ENCODE measurements at regions not wholly inside any gene's neighbourhood (a gene's known extent, or its start where the extent isn't known, plus 50 kb on each side); places are given as distances from the start of the nearest gene placed in this dataset.

GRCh38 chr11:92439133-92439532, 214.5 kb downstream of the FAT3 start:
- Histone ChIP-seq H3K36me3 (ENCODE audit: control insufficient read depth in 2 of 4, insufficient read depth in 4 of 4, low read length in 3 of 4) (no peaks in the 10 kb centered on the region), H3K23me2 (ENCODE audit: low read depth, low read length) (no peaks in the 10 kb centered on the region), H2AK5ac (ENCODE audit: low read depth, low read length) (no peak overlapping the region), H3K9ac (replicated peaks in 1 of 4; ENCODE audit: extremely low read depth in 1 of 4, low read depth in 3 of 4, low read length in 3 of 4) (no peak overlapping the region), H4K5ac (ENCODE audit: insufficient read length, low read depth, low read length) (no peak overlapping the region), H4K20me1 (replicated peaks in 1 of 2; ENCODE audit: control insufficient read depth in 1 of 2, insufficient read depth in 2 of 2, low read length in 2 of 2) (no peaks in the 10 kb centered on the region), H2BK5ac (ENCODE audit: low read depth, low read length) (no peak overlapping the region), H3K23ac (ENCODE audit: insufficient read length) (no peak overlapping the region), H3K27ac (ENCODE audit: low read depth, low read length) (no peak overlapping the region), H3K14ac (ENCODE audit: insufficient read length) (no peak overlapping the region), H4K91ac (replicated peaks; ENCODE audit: insufficient read length, low read length) (no peak overlapping the region), H3K4ac (replicated peaks; ENCODE audit: insufficient read length, low read depth, low read length) (no peak overlapping the region), H2BK20ac (ENCODE audit: low read length) (no peak overlapping the region), H3K4me1 (replicated peaks in 1 of 4; ENCODE audit: control insufficient read depth in 3 of 4, insufficient read depth in 4 of 4, low read length in 3 of 4) (peaks cover 3 to 11% (median 7%) of the 10 kb centered on the region in 4 experiments), H3K4me3 (ENCODE audit: extremely low read depth in 1 of 4, insufficient read depth in 2 of 4, low read depth in 3 of 4, low read length in 4 of 4) (no peak overlapping the region), H4K8ac (ENCODE audit: extremely low read depth, insufficient read depth, low read length) (no peak overlapping the region), H3K9me3 (ENCODE audit: insufficient read depth in 2 of 2, low read depth in 1 of 2, low read length in 1 of 2) (no peaks in the 10 kb centered on the region), H3K27me3 (replicated peaks in 1 of 4; ENCODE audit: control insufficient read depth in 3 of 4, extremely low read depth in 1 of 4, insufficient read depth in 3 of 4, low read length in 3 of 4) (no peaks in the 10 kb centered on the region), H2BK15ac (ENCODE audit: low read length) (no peak overlapping the region), H3K18ac (ENCODE audit: extremely low read depth, low read length) (no peak overlapping the region), H3K4me2 (ENCODE audit: insufficient read depth in 1 of 2, low read depth in 2 of 2, low read length in 2 of 2) (no peak overlapping the region), H2BK120ac (replicated peaks; ENCODE audit: low read depth, low read length) (no peak overlapping the region), H3K79me1 (ENCODE audit: low read depth, low read length) (no peaks in the 10 kb centered on the region), H2AFZ (ENCODE audit: low read length) (no peak overlapping the region), H3K79me2 (ENCODE audit: control insufficient read depth in 1 of 2, insufficient read depth in 2 of 2, low read length in 2 of 2) (0 out of 4 replicates have a peak, but pooled peaks cover 0 to 5% of the 10 kb centered on the region in 2 experiments), H2BK12ac (ENCODE audit: low read depth, low read length) (no peak overlapping the region), H3K56ac (replicated peaks; ENCODE audit: insufficient read length, low read depth, low read length) (no peak overlapping the region)
- DNase-seq (ENCODE audit: low read depth in 1 of 2, low spot score in 2 of 2): no peak
- 96% methylated on average over 1 of the region's 1 CpG; no CpG with 5 or more reads in 1 of the 2 experiments for WGBS, 2 experiments (ENCODE audit: extremely low coverage in 1 of 2, insufficient coverage in 1 of 2, insufficient read length in 1 of 2, insufficient replicate concordance in 2 of 2, low coverage in 1 of 2, low lambda C conversion rate in 2 of 2, missing lambda C conversion rate in 1 of 2)
- ChIA-PET CTCF (ENCODE audit: partially characterized antibody) (interaction anchor here (0.7 to 1.2 kb wide), 3 partner anchors 31 to 329 kb away, joined by 3 to 4 read pairs (median 3); no protein-coding TSS in a partner anchor), POLR2A (ENCODE audit: partially characterized antibody) (no interaction called here)
- no peak for FAIRE-seq
- TF ChIP-seq MAFK (IDR thresholded peaks at IDR 0.05; ENCODE audit: low read depth, low read length) (no peak), POU5F1 (IDR thresholded peaks at IDR 0.05; ENCODE audit: low read depth, low read length) (no peak)
